Liver (tissue), 3 donors: ENCODE measurements at regions not wholly inside any gene's neighbourhood (a gene's known extent, or its start where the extent isn't known, plus 50 kb on each side); places are given as distances from the start of the nearest gene placed in this dataset.

Source experiments
- HNF4A ChIP-seq, 2 donors: conservative IDR thresholded peaks; 2 replicates each; pipeline ENCODE4 v1.6.1; 2016; ENCODE audit warnings: antibody characterized with exemption in 2 of 2, mild to moderate bottlenecking in 2 of 2
- SP1 ChIP-seq: IDR thresholded peaks from 2 replicates; pipeline ENCODE4 v1.6.1; 2018; ENCODE audit warnings: antibody characterized with exemption, mild to moderate bottlenecking
- TAF1 ChIP-seq: conservative IDR thresholded peaks from 2 replicates; pipeline ENCODE4 v1.6.1; 2016; ENCODE audit warnings: antibody characterized with exemption, mild to moderate bottlenecking
- TF ChIP-seq, protein P1 (sequence below): IDR thresholded peaks from 2 replicates; pipeline ENCODE4 v1.6.1; 2016; ENCODE audit warnings: antibody characterized with exemption
- TF ChIP-seq, protein P2 (sequence below): fragments of 150-350 bp; IDR thresholded peaks from 2 replicates; pipeline ENCODE4 v1.5.1; 2017; ENCODE audit warnings: improper control_type of control experiment, low read depth, low read length; ENCODE audit not compliant: missing input control
- TF ChIP-seq, protein P3 (sequence below): IDR thresholded peaks from 2 replicates; pipeline ENCODE4 v1.6.1; 2016; ENCODE audit warnings: antibody characterized with exemption, mild to moderate bottlenecking
- TF ChIP-seq, protein P4 (sequence below): IDR thresholded peaks from 2 replicates; pipeline ENCODE4 v1.6.1; 2016; ENCODE audit warnings: antibody characterized with exemption
- donor health status: healthy.
- donor health status: healthy.

DNA sequence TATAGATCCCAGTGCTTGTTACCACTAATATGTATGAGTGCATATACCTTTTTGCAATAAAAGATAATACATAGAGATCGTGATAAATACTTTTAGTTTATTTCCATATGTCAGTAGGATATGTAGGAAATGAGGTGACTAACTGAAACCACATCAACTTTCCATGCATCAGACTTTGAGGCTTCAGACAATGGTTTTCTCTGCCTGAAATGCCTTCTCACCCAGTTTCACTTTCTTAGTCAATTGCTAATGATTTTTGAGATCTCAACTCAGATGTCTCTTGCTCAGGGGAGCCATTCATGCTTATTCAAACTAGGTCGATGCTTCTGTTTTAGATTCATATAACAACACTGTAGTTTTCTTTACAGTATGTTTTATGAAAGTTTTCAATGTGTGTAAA, 626.6 kb upstream of the ADGRB3 start:
- TF ChIP-seq, protein P1, sequence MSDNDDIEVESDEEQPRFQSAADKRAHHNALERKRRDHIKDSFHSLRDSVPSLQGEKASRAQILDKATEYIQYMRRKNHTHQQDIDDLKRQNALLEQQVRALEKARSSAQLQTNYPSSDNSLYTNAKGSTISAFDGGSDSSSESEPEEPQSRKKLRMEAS, result no peak
- TF ChIP-seq TAF1, result no peak
- TF ChIP-seq, protein P2, sequence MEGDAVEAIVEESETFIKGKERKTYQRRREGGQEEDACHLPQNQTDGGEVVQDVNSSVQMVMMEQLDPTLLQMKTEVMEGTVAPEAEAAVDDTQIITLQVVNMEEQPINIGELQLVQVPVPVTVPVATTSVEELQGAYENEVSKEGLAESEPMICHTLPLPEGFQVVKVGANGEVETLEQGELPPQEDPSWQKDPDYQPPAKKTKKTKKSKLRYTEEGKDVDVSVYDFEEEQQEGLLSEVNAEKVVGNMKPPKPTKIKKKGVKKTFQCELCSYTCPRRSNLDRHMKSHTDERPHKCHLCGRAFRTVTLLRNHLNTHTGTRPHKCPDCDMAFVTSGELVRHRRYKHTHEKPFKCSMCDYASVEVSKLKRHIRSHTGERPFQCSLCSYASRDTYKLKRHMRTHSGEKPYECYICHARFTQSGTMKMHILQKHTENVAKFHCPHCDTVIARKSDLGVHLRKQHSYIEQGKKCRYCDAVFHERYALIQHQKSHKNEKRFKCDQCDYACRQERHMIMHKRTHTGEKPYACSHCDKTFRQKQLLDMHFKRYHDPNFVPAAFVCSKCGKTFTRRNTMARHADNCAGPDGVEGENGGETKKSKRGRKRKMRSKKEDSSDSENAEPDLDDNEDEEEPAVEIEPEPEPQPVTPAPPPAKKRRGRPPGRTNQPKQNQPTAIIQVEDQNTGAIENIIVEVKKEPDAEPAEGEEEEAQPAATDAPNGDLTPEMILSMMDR, result no peak
- TF ChIP-seq, protein P3, sequence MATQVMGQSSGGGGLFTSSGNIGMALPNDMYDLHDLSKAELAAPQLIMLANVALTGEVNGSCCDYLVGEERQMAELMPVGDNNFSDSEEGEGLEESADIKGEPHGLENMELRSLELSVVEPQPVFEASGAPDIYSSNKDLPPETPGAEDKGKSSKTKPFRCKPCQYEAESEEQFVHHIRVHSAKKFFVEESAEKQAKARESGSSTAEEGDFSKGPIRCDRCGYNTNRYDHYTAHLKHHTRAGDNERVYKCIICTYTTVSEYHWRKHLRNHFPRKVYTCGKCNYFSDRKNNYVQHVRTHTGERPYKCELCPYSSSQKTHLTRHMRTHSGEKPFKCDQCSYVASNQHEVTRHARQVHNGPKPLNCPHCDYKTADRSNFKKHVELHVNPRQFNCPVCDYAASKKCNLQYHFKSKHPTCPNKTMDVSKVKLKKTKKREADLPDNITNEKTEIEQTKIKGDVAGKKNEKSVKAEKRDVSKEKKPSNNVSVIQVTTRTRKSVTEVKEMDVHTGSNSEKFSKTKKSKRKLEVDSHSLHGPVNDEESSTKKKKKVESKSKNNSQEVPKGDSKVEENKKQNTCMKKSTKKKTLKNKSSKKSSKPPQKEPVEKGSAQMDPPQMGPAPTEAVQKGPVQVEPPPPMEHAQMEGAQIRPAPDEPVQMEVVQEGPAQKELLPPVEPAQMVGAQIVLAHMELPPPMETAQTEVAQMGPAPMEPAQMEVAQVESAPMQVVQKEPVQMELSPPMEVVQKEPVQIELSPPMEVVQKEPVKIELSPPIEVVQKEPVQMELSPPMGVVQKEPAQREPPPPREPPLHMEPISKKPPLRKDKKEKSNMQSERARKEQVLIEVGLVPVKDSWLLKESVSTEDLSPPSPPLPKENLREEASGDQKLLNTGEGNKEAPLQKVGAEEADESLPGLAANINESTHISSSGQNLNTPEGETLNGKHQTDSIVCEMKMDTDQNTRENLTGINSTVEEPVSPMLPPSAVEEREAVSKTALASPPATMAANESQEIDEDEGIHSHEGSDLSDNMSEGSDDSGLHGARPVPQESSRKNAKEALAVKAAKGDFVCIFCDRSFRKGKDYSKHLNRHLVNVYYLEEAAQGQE, result no peak
- TF ChIP-seq SP1, result no peak
- TF ChIP-seq, protein P4, sequence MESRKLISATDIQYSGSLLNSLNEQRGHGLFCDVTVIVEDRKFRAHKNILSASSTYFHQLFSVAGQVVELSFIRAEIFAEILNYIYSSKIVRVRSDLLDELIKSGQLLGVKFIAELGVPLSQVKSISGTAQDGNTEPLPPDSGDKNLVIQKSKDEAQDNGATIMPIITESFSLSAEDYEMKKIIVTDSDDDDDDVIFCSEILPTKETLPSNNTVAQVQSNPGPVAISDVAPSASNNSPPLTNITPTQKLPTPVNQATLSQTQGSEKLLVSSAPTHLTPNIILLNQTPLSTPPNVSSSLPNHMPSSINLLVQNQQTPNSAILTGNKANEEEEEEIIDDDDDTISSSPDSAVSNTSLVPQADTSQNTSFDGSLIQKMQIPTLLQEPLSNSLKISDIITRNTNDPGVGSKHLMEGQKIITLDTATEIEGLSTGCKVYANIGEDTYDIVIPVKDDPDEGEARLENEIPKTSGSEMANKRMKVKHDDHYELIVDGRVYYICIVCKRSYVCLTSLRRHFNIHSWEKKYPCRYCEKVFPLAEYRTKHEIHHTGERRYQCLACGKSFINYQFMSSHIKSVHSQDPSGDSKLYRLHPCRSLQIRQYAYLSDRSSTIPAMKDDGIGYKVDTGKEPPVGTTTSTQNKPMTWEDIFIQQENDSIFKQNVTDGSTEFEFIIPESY, result no peak
- no peak for TF ChIP-seq HNF4A (conservative IDR thresholded peaks at IDR 0.05)
